22Rv1 (cell line): ENCODE measurements at regions not wholly inside any gene's neighbourhood (a gene's known extent, or its start where the extent isn't known, plus 50 kb on each side); places are given as distances from the start of the nearest gene placed in this dataset.

Experiments
- H3K27ac ChIP-seq: fragments of 450-650 bp; 2 replicates; pipeline ENCODE4 v1.5.1; 2017
- CTCF ChIP-seq: fragments of 450-650 bp; IDR thresholded peaks from 2 replicates; pipeline ENCODE4 v1.5.1; 2017; ENCODE audit warnings: mild to moderate bottlenecking
- ZFX ChIP-seq: fragments of 450-650 bp; IDR thresholded peaks from 2 replicates; pipeline ENCODE4 v1.6.1; 2017; ENCODE audit warnings: antibody characterized with exemption, borderline replicate concordance

GRCh38 chr1:217181176-217181746 lies 449.6 kb downstream of the GPATCH2 start:
- no peak overlapping the region for H3K27ac ChIP-seq
- no peak for TF ChIP-seq ZFX

- H3K27ac ChIP-seq, result no peak overlapping the region
- no peak for TF ChIP-seq CTCF
- no peak for TF ChIP-seq ZFX
Measured at GRCh38 chr1:217180443-217180842, 450.4 kb downstream of the GPATCH2 start.

GRCh38 chr1:217164403-217164802 lies 441.2 kb upstream of the ESRRG start:
- no peak for TF ChIP-seq ZFX
- TF ChIP-seq CTCF, result no peak
- H3K27ac ChIP-seq, result no peak overlapping the region

GRCh38 chr1:217153361-217153760 lies 430.1 kb upstream of the ESRRG start:
- TF ChIP-seq CTCF, result no peak
- no peak for TF ChIP-seq ZFX

GRCh38 chr1:217150366-217150765 lies 427.1 kb upstream of the ESRRG start:
- no peak overlapping the region for H3K27ac ChIP-seq
- TF ChIP-seq CTCF, result no peak
- no peak for TF ChIP-seq ZFX

More at GRCh38 chr1:217153361-217153760, 430.1 kb upstream of the ESRRG start:
- no peak overlapping the region for H3K27ac ChIP-seq

GRCh38 chr1:217149791-217150190 lies 426.6 kb upstream of the ESRRG start:
- H3K27ac ChIP-seq, result no peak overlapping the region
- TF ChIP-seq CTCF, result no peak
- TF ChIP-seq ZFX, result no peak

- TF ChIP-seq ZFX, result no peak
- no peak for TF ChIP-seq CTCF
- H3K27ac ChIP-seq, result no peak overlapping the region
Measured at GRCh38 chr1:217141711-217142110, 418.5 kb upstream of the ESRRG start.

- H3K27ac ChIP-seq, result no peak overlapping the region
- TF ChIP-seq CTCF (no peak), ZFX (no peak)
Measured at GRCh38 chr1:217140041-217140901, 417.0 kb upstream of the ESRRG start.
